Hepatocyte (in vitro differentiated cells): ENCODE measurements at regions not wholly inside any gene's neighbourhood (a gene's known extent, or its start where the extent isn't known, plus 50 kb on each side); places are given as distances from the start of the nearest gene placed in this dataset.
A peak's percentile ranks its signal among the peaks of the same experiment; 100 is the strongest.

Experiments used
- DNase-seq: peaks from one replicate; pipeline ENCODE4 v3.0.0-alpha.2; 2016; ENCODE audit warnings: low spot score
- H2AFZ ChIP-seq: fragments of 200-600 bp; sonication (generic); 2 replicates; pipeline ENCODE4 v1.6.0; 2016; ENCODE audit warnings: antibody characterized with exemption, mild to moderate bottlenecking
- H3K27ac ChIP-seq: fragments of 200-600 bp; sonication (generic); 2 replicates; pipeline ENCODE4 v1.5.1; 2016; ENCODE audit warnings: mild to moderate bottlenecking
- H3K27me3 ChIP-seq: fragments of 200-600 bp; sonication (generic); 2 replicates; pipeline ENCODE4 v1.6.1; 2016
- H3K36me3 ChIP-seq: fragments of 200-600 bp; sonication (generic); replicated peaks from 2 replicates; pipeline ENCODE4 v1.5.1; 2016; ENCODE audit warnings: low read depth; ENCODE audit not compliant: insufficient read depth
- H3K4me1 ChIP-seq: fragments of 200-600 bp; sonication (generic); 2 replicates; pipeline ENCODE4 v1.5.1; 2016; ENCODE audit warnings: mild to moderate bottlenecking, moderate library complexity; ENCODE audit not compliant: insufficient read depth
- H3K4me2 ChIP-seq: fragments of 200-600 bp; sonication (generic); 2 replicates; pipeline ENCODE4 v1.6.0; 2016
- H3K4me3 ChIP-seq: fragments of 200-600 bp; sonication (generic); 2 replicates; pipeline ENCODE4 v1.5.1; 2016; ENCODE audit warnings: mild to moderate bottlenecking
- H3K79me2 ChIP-seq: fragments of 200-600 bp; sonication (generic); 2 replicates; pipeline ENCODE4 v1.6.0; 2017; ENCODE audit warnings: mild to moderate bottlenecking
- H3K9me2 ChIP-seq: fragments of 200-600 bp; sonication (generic); replicated peaks from 2 replicates; pipeline ENCODE4 v1.6.0; 2017; ENCODE audit warnings: mild to moderate bottlenecking; ENCODE audit not compliant: insufficient read depth
- H3K9me3 ChIP-seq: fragments of 200-600 bp; sonication (generic); 2 replicates; pipeline ENCODE4 v1.5.1; 2016; ENCODE audit warnings: low read depth, mild to moderate bottlenecking
- H4K20me1 ChIP-seq: fragments of 200-600 bp; sonication (generic); 2 replicates; pipeline ENCODE4 v1.6.0; 2016; ENCODE audit warnings: mild to moderate bottlenecking; ENCODE audit not compliant: insufficient read depth, poor library complexity, severe bottlenecking
- CTCF ChIP-seq: fragments of 200-600 bp; sonication (generic); IDR thresholded peaks from 2 replicates; pipeline ENCODE4 v1.5.1; 2016; ENCODE audit warnings: antibody characterized with exemption, mild to moderate bottlenecking; ENCODE audit not compliant: poor library complexity
- EZH2 ChIP-seq: fragments of 200-600 bp; sonication (generic); IDR thresholded peaks from 2 replicates; pipeline ENCODE4 v1.6.1; 2016; ENCODE audit warnings: antibody characterized with exemption, mild to moderate bottlenecking, borderline replicate concordance
- EZH2phosphoT487 ChIP-seq: fragments of 200-600 bp; sonication (generic); IDR thresholded peaks from one replicate; pipeline ENCODE4 v1.6.1; 2018; ENCODE audit warnings: antibody characterized with exemption, mild to moderate bottlenecking, low read depth, moderate library complexity; ENCODE audit not compliant: unreplicated experiment, severe bottlenecking
- WGBS: methylation state at CpG from one replicate; pipeline ENCODE4 v1.1.6; 2016; ENCODE audit warnings: low lambda C conversion rate; ENCODE audit errors: missing lambda C conversion rate; 5-methylcytosine and 5-hydroxymethylcytosine counted together

GRCh38 chr16:80066805-80067580 is 466.5 kb upstream of the MAF start:
- TF ChIP-seq CTCF (no peak), EZH2 (no peak), EZH2phosphoT487 (no peak)
- no peak overlapping the region for H3K27ac ChIP-seq
- no peak overlapping the region for H3K4me3 ChIP-seq
- H3K4me1 ChIP-seq = peaks cover 16% of the 10 kb centered on the region
- no peak overlapping the region for H3K4me2 ChIP-seq
- no peaks in the 10 kb centered on the region for H3K9me3 ChIP-seq
- no peaks in the 10 kb centered on the region for H3K79me2 ChIP-seq
- no peak for DNase-seq
- no peak overlapping the region for H2AFZ ChIP-seq
- H3K9me2 ChIP-seq = no peaks in the 10 kb centered on the region
- no peaks in the 10 kb centered on the region for H4K20me1 ChIP-seq
- 72% methylated on average over 12 of the region's 12 CpGs for WGBS
- H3K36me3 ChIP-seq = no peaks in the 10 kb centered on the region
- no peaks in the 10 kb centered on the region for H3K27me3 ChIP-seq

- H3K9me3 ChIP-seq = no peaks in the 10 kb centered on the region
- 61% methylated on average over 3 of the region's 3 CpGs for WGBS
- H3K4me2 ChIP-seq = no peak overlapping the region
These were observed 465.0 kb upstream of the MAF start for GRCh38 chr16:80065541-80065940.

GRCh38 chr16:80063713-80064069 is 463.2 kb upstream of the MAF start:
- H2AFZ ChIP-seq = no peak overlapping the region

More at GRCh38 chr16:80065541-80065940, 465.0 kb upstream of the MAF start:
- Histone ChIP-seq H3K4me3 (no peak overlapping the region), H3K27ac (no peak overlapping the region), H3K79me2 (no peaks in the 10 kb centered on the region), H3K27me3 (no peaks in the 10 kb centered on the region), H3K4me1 (peaks cover 16% of the 10 kb centered on the region), H3K36me3 (no peaks in the 10 kb centered on the region), H3K9me2 (no peaks in the 10 kb centered on the region), H4K20me1 (no peaks in the 10 kb centered on the region), H2AFZ (no peak overlapping the region)
- peak; percentile 33 for DNase-seq
- TF ChIP-seq EZH2 (no peak), CTCF (no peak), EZH2phosphoT487 (no peak)

GRCh38 chr16:80063031-80063712 is 462.6 kb upstream of the MAF start:
- Histone ChIP-seq H3K27ac (peak overlapping the region; percentile 54), H3K4me3 (no peak overlapping the region), H4K20me1 (no peaks in the 10 kb centered on the region), H3K4me1 (peaks cover 16% of the 10 kb centered on the region), H3K4me2 (peak overlapping the region; percentile 3), H3K9me3 (no peaks in the 10 kb centered on the region), H2AFZ (no peak overlapping the region), H3K9me2 (no peaks in the 10 kb centered on the region), H3K27me3 (no peaks in the 10 kb centered on the region), H3K36me3 (no peaks in the 10 kb centered on the region), H3K79me2 (no peaks in the 10 kb centered on the region)
- TF ChIP-seq CTCF (no peak), EZH2phosphoT487 (no peak), EZH2 (no peak)
- WGBS = 39% methylated on average over 7 of the region's 7 CpGs
- no peak for DNase-seq

More at GRCh38 chr16:80063713-80064069, 463.2 kb upstream of the MAF start:
- Histone ChIP-seq H3K9me2 (no peaks in the 10 kb centered on the region), H3K4me2 (peak overlapping the region; percentile 3), H4K20me1 (no peaks in the 10 kb centered on the region), H3K36me3 (no peaks in the 10 kb centered on the region), H3K27me3 (no peaks in the 10 kb centered on the region), H3K27ac (peak overlapping the region; percentile 54), H3K4me1 (peaks cover 16% of the 10 kb centered on the region), H3K4me3 (no peak overlapping the region), H3K9me3 (no peaks in the 10 kb centered on the region), H3K79me2 (no peaks in the 10 kb centered on the region)
- TF ChIP-seq EZH2 (no peak), EZH2phosphoT487 (no peak)
- 44% methylated on average over 4 of the region's 4 CpGs for WGBS
- DNase-seq = no peak
